GM18517 (cell line): ENCODE measurements at regions not wholly inside any gene's neighbourhood (a gene's known extent, or its start where the extent isn't known, plus 50 kb on each side); places are given as distances from the start of the nearest gene placed in this dataset.

ENCODE experiments used
- ATAC-seq: cut with Tn5 transposase; IDR thresholded peaks from one replicate; pipeline ENCODE4 v1.9.1; 2021; ENCODE audit warnings: mild to moderate bottlenecking, moderate library complexity; ENCODE audit not compliant: unreplicated experiment

GRCh38 chr12:89111964-89112363 lies 240.3 kb downstream of the DUSP6 start:
- ATAC-seq: no peak

DNA sequence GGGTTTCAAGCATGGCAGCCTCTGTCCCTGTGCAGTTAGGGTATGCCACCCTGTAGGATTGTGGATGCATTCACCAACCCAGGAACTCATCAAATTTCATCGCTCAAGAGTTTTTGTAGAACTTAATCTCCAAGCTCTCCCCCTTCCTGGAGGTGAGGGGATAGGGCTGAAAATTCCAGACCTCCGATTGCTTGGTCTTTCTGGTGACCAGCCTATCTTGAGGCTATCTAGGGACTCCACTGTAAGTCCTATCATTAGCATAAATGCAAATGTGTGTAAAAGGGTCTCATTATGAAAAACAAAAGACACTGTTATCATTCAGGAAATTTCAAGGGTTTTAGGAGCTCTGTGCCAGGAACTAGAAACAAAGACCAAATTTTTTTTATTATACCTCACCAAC lies 244.0 kb downstream of the DUSP6 start:
- no peak for ATAC-seq

DNA sequence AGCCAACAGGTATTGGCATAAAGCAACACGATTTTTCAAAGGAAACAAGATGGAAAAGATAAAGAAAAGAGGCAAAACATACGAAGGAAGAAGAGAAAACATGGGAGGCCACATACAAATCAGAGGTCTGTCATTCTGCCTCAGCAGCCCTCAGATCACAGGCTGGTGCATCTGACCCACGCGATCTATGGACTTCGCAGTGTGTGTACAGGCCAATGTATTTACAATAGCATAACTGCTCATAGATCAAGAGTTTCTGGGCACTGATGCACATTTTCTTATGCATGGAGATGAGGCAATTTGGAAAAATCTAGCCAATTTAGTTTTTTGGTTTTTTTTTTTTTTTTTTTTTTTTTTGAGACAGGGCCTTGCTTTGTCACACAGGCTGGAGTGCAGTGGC lies 245.4 kb downstream of the DUSP6 start:
- no peak for ATAC-seq

DNA sequence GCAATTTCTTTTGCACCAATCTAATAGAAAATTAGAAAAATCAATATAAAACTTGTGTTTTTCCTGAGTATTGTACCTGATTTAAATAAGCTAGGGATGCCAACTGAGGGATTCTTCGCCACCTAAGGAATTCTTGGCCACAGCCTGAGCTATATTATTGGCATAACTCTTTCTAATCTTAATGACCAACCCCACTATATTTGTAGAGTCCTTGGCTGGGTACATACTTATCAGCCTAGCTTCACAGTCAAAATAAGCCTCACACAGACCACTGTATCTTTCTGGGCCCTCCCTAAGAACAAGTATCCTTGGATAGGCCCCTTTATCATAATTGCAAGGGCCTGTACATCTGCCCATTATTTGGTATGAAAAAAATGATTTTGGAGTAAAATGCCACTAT lies 247.1 kb downstream of the DUSP6 start:
- ATAC-seq: no peak

GRCh38 chr12:89103831-89104230 lies 248.5 kb downstream of the DUSP6 start:
- no peak for ATAC-seq

DNA sequence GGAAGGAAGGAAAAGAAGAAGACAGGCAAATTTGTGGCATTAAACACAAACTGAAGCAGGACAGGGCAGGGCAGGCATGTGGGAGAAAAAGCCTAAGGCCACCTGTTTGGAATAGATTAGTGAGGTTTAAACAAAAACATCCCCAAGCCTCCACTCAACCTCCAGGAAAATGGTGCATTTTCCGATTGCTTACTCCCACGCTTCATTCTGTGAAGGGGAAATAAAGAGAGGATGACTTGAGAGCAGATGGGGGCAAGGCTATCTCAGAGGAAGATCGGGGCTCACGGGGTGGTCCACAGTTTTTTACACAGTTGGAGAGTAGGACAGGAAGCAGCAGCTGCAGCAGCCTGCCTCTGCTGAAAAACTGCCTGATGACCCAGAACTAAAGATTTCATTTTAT lies 250.9 kb downstream of the DUSP6 start:
- no peak for ATAC-seq

DNA sequence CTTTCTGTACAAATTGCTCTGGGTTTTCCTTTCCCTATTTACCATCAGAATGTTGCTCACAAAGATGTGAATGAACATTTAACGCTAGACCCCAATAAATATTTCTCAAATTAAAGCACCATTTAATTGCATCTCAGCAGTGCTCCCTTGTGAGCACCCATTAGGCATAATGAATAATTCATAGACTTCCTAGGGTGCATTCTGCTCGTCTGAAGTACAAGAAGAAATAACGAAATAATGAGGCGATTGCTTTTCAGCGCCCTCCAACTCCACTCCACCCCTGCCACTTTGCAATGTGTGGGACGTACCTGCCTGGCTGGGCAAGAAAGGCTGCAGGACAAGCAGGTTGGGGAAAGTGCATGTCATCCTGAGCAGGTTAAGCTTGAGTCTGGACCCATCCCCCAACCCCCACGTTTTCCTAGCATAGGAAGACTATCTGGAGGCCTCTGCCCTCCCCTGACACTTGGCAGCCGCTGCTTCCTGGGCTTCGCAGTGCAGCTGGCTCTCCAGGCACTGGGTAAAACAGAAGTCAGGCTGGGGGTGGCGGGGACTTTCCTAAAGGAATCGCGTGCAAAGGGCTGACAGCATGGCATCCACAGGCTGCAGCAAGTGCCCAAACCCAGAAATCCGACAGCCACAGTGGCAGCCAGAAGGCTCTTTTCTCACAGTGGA lies 253.7 kb downstream of the DUSP6 start:
- no peak for ATAC-seq

DNA sequence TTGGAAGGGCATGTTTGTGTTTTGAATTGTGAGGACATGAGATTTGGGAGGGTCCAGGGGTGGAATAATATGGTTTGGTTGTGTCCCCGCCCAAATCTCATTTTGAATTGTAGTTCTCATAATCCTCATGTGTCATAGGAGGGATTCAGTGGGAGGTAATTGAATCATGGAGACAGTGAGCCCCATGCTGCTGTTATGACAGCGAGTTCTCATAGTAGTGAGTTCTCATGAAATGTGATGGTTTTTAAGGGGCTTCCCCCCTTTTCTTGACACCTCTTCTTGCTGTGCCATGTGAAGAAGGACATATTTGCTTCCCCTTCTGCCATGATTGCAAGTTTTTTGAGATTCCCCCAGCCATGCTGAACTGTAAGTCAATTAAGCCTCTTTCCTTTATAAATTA lies 260.0 kb downstream of the DUSP6 start:
- no peak for ATAC-seq

GRCh38 chr12:89091293-89091841 lies 260.9 kb downstream of the DUSP6 start:
- ATAC-seq: no peak

- ATAC-seq: no peak
Measured at GRCh38 chr12:89089264-89089663, 263.0 kb downstream of the DUSP6 start.

DNA sequence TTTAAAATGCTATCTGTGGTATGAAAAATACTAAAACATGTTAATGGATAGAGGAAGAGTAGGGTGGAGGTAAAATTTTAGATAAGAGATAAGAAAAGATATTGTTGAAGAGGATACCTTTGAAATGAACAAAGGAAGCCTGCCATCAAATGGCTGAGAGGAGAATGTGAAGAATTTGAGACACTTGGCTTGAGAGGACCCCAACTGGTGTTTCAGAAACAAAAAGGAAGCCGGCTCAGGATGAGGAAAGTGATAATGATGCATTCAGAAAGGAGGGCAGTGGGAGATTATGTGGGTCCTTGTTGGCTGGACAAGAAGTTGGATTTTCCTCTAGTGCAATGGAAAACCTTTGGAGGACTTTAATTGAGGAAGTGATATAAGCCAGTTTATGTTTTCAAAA lies 264.4 kb downstream of the DUSP6 start:
- no peak for ATAC-seq

DNA sequence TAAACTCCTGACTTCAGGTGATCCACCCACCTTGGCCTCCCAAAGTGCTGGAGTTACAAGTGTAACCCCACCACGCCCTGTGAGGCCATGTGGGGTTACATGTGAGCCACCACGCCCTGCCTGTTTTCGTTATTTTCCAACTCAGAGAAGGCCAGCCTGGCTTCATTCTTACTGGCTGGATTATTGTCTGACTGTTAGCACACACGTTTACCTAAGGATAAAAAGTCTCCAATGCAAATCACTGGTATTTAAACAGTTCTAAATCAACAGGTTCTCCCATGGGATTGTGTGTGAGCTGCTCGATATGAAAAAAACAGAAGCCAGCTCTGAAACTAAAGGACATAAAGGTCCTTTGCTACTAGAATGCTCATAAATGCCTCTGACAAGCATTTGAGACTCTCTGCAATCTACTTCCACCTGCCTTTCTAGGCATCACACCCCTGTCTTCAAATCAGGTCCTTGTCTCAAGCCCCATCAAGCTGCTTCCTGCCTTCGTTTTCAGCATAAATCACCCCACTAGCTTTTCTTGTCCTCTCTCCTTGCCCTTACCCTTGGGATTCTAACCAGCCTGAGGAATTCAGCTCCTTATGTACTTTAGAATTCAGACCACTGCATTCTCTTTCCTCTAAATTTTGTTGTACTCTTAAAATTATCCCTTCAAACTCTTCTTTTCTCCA lies 265.0 kb downstream of the DUSP6 start:
- ATAC-seq: no peak

- no peak for ATAC-seq
Measured at GRCh38 chr12:89085421-89085820, 266.9 kb downstream of the DUSP6 start.

DNA sequence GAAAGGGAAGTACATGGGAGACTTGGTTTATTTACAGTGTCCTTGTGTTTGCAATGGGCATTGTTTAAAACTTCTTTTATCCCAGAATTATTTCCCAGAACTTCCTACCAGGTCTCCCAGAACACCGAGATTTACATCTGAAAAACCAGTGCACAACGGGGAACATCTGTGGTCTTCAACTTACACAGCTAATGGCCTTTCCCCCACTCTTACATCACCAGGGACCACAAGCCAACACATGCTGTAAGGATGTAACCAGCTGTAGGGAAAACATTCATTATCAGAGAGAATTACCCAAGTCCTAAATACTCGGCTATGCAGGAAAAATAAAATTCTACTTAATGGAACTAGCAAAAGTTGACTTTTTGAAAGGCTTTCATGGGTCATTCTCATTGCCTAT lies 267.6 kb downstream of the DUSP6 start:
- no peak for ATAC-seq

DNA sequence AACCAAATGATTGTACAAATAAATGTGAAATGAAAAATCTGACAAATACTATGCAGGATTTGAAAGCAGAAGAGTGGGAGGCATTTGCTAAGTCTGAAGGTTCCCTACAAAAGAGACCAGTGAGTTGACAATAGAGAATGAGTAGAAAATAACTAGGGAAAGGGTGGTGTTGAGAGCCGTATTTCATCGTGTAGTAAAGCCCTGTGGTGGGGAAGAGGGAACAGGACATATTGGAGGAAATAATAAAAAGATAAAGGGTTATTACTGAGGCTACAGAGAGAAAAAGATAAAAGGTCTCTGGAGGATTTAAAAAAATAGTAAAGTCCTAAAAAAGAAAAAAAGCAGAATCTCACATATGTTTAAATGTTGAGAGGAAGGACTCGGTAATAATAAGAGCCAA lies 268.8 kb downstream of the DUSP6 start:
- no peak for ATAC-seq

- no peak for ATAC-seq
Measured at GRCh38 chr12:89082370-89082753, 269.9 kb downstream of the DUSP6 start.

DNA sequence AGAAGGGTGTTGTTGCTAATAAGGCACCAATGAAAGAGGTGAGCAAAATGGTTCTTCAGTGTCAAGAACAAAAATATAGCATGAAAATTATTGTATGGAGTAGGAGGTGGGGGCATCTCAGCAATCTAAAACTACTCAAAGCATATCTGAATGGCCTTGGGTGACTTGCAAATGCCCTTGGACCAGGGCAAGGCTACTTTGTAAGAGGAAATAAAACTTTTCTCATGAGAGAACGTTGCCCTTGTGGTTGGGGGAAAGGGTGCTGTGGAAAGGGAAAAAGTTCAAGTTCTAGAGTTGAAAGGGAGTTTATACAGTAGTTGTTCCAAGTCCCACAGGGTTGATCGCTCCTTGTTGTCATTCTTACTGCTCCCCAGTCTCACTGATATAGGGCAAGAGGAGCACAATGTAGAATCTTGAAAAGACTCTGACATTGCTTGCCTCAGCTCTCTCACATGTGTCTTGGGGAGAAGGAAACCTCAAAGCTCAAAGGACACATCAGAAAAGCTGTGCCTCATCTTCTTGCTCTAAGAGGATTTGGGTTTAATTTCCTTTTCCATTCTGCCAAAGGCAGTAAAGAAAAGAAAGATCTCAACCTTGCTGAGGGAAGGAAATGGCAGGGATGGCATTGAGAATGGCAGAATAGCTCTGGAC lies 270.5 kb downstream of the DUSP6 start:
- no peak for ATAC-seq

DNA sequence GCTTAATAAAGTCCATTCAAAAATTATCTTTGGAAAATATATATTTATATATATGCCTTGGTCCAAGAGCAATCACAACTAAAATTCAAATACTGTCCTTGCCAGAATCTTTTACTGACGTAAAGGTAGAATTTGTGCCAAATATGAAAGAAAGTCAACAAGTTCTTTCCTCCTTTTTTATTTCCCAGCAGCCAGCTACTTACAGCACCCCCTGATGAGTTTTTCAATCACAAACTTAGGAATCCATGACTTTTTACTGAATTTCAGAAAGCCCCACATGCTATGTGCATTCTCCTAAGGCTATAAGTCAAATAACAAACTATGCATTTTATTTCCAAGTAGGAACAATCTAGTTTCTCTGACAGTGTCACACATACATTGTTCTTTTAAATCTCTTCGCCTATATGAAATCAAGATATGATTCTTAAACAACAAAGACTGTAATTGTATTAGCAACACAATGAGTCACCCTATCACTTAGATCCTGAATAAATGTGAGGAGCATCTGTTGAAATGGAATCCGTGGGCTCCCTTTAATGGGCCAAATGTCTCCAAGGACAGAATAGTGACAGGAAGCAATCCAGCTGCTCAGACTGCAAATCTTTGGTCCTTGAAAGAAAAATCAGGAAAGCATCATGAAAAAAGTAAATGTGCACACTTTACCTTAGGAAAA lies 271.4 kb downstream of the DUSP6 start:
- ATAC-seq: no peak

GRCh38 chr12:89075880-89076540 lies 276.3 kb downstream of the DUSP6 start:
- no peak for ATAC-seq

DNA sequence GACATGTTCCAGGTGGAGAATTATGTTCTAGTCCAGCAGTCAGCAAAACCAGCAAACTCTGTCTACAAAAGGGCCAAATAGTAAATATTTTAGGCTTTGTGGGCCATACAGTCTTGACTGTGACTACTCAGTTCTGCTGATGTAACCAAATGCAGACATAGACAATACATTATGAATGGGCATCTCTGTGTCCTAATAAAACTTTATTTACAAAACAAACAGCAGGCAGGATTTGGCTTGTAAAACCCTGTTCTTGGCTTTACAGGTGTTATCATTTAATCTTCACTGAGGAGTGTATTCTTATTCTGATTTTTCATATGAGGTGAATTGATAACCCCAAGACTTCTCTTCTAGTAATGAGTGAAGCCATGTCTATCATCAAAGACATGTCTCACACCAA lies 278.6 kb downstream of the DUSP6 start:
- no peak for ATAC-seq

GRCh38 chr12:89073027-89073398 lies 279.3 kb downstream of the DUSP6 start:
- ATAC-seq: no peak
